HG02571 (cell line): ENCODE measurements at regions not wholly inside any gene's neighbourhood (a gene's known extent, or its start where the extent isn't known, plus 50 kb on each side); places are given as distances from the start of the nearest gene placed in this dataset.

ENCODE experiments used
- ATAC-seq: cut with Tn5 transposase; IDR thresholded peaks from one replicate; pipeline ENCODE4 v1.9.1; 2021; ENCODE audit warnings: mild to moderate bottlenecking, moderate library complexity; ENCODE audit not compliant: unreplicated experiment

GRCh38 chr18:78390348-78390951 lies 589.2 kb upstream of the SALL3 start:
- no peak for ATAC-seq

- no peak for ATAC-seq
Observed at GRCh38 chr18:78390952-78391348, 588.7 kb upstream of the SALL3 start.

- ATAC-seq, result no peak
Observed at GRCh38 chr18:78393086-78393862, 586.3 kb upstream of the SALL3 start.

GRCh38 chr18:78396077-78396476 lies 583.5 kb upstream of the SALL3 start:
- ATAC-seq, result no peak

GRCh38 chr18:78396756-78397155 lies 582.9 kb upstream of the SALL3 start:
- no peak for ATAC-seq

- no peak for ATAC-seq
Observed at GRCh38 chr18:78399992-78400503, 579.6 kb upstream of the SALL3 start.

- ATAC-seq, result no peak
Observed at GRCh38 chr18:78402440-78402839, 577.2 kb upstream of the SALL3 start.

GRCh38 chr18:78402966-78403365 lies 576.7 kb upstream of the SALL3 start:
- ATAC-seq, result no peak

GRCh38 chr18:78403371-78403770 lies 576.2 kb upstream of the SALL3 start:
- no peak for ATAC-seq

GRCh38 chr18:78405763-78406162 lies 573.9 kb upstream of the SALL3 start:
- no peak for ATAC-seq

- no peak for ATAC-seq
Observed at GRCh38 chr18:78406743-78407465, 572.7 kb upstream of the SALL3 start.

- ATAC-seq, result no peak
Observed at GRCh38 chr18:78407466-78407844, 572.2 kb upstream of the SALL3 start.

- ATAC-seq, result no peak
Observed at GRCh38 chr18:78408623-78409022, 571.0 kb upstream of the SALL3 start.

GRCh38 chr18:78410094-78410786 lies 569.4 kb upstream of the SALL3 start:
- no peak for ATAC-seq

- ATAC-seq, result no peak
Observed at GRCh38 chr18:78411539-78411938, 568.1 kb upstream of the SALL3 start.

- ATAC-seq, result no peak
Observed at GRCh38 chr18:78414302-78414701, 565.3 kb upstream of the SALL3 start.

GRCh38 chr18:78416853-78417252 lies 562.8 kb upstream of the SALL3 start:
- no peak for ATAC-seq

- ATAC-seq, result no peak
Observed at GRCh38 chr18:78418379-78418778, 561.2 kb upstream of the SALL3 start.

GRCh38 chr18:78419171-78419570 lies 560.4 kb upstream of the SALL3 start:
- ATAC-seq, result no peak

GRCh38 chr18:78420116-78420515 lies 559.5 kb upstream of the SALL3 start:
- no peak for ATAC-seq

GRCh38 chr18:78421392-78421791 lies 558.2 kb upstream of the SALL3 start:
- ATAC-seq, result no peak
